Stomach (tissue), 4 donors: ENCODE measurements at regions not wholly inside any gene's neighbourhood (a gene's known extent, or its start where the extent isn't known, plus 50 kb on each side); places are given as distances from the start of the nearest gene placed in this dataset.

Source experiments
- CTCF ChIP-seq, 7 experiments: fragments of 450-650 bp in 4 of 7; fragments of 200-600 bp in 3 of 7; sonication (generic) in 3 of 7; IDR thresholded peaks; one replicate each; pipeline ENCODE4 v1.5.1; 2016 to 2019; ENCODE audit warnings: antibody characterized with exemption in 7 of 7, control low read depth in 2 of 7, mild to moderate bottlenecking in 1 of 7
- EP300 ChIP-seq: sonication (generic); formaldehyde crosslinking; IDR thresholded peaks from one replicate; pipeline ENCODE4 v1.6.1; 2017; ENCODE audit warnings: antibody characterized with exemption
- POLR2A ChIP-seq, 4 donors: fragments of 450-650 bp; IDR thresholded peaks; one replicate each; pipeline ENCODE4 v1.6.1; 2016; ENCODE audit warnings: antibody characterized with exemption in 4 of 4, control low read depth in 2 of 4, mild to moderate bottlenecking in 1 of 4, moderate library complexity in 1 of 4

- TF ChIP-seq POLR2A (IDR thresholded peaks at IDR 0.05) (no peak), CTCF (IDR thresholded peaks at IDR 0.05) (no peak), EP300 (no peak)
Measured at GRCh38 chr5:165066751-165067385, 1561.4 kb downstream of the MAT2B start.
